TTC549 (cell line): ENCODE measurements at regions not wholly inside any gene's neighbourhood (a gene's known extent, or its start where the extent isn't known, plus 50 kb on each side); places are given as distances from the start of the nearest gene placed in this dataset.
"Not testable (repeated sequence)": the region's sequence is repeated elsewhere in the genome, so short reads cannot be mapped to it uniquely, and the experiment has no call there.

ENCODE experiments used
- FAIRE-seq: peaks from 2 replicates; lab custom pipeline; 2012; peaks lifted over from hg19 to GRCh38; lab: Jason Lieb, UNC

DNA sequence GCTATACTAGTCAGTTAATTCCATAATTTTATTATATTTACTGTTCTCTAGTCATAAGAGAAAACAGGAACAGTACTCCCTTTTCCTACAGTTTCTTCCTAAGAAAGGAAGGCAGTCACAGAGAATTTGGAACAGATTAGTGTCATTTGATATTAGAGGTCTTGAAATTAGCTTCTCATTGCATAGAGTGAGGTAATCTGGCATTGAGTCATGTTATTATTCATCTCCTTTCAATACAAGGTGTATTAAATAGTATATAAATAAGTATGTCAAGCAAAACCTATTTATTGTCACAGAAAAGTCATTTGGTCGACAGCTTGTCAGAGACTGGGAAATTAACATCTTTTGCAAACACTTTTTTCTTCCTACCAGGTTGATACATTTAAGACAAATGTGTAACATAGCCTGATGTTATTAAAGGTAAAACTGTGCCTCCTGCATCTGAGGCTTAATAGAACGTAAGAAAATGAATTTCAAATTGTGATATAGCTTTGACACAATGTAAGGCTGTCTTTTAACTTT lies 753.1 kb upstream of the FRG1 start:
- FAIRE-seq = no peak

DNA sequence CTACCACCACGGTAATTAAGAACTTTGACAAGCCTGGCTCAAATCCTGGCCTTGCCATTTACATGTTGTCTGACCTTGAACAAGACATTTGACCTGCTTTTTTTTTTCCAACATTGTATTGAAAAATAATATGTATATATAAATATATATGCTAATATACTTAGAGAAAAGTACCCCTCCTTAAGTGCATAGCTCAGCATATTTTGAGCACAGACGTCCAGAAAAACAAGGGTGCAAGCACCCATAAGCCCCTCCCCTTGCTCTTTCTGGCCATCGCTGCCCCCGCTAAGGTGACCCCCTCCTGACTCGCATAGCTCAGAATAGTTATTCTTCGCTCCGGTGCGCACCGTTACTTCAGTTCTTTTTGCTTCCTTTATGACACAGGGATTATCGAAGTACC lies 742.0 kb upstream of the FRG1 start:
- no peak for FAIRE-seq

DNA sequence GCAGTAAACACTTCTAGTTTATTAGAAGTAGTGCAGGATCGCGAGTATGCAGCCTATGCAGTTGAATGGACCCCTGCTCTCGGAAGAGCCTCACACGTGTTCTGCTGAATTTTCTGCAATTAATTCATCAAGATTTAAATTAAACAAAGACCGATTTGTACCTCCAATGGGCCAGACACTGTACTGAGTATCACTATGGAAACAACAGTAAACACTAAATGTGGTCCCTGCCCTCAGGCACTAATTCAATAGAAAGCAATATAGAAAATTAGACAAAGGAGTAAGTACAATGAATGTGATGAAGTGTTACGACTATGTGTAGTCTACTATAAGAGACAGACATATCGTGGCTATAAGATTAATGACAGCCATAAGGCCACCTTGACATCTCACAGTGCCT lies 740.3 kb upstream of the FRG1 start:
- no peak for FAIRE-seq

DNA sequence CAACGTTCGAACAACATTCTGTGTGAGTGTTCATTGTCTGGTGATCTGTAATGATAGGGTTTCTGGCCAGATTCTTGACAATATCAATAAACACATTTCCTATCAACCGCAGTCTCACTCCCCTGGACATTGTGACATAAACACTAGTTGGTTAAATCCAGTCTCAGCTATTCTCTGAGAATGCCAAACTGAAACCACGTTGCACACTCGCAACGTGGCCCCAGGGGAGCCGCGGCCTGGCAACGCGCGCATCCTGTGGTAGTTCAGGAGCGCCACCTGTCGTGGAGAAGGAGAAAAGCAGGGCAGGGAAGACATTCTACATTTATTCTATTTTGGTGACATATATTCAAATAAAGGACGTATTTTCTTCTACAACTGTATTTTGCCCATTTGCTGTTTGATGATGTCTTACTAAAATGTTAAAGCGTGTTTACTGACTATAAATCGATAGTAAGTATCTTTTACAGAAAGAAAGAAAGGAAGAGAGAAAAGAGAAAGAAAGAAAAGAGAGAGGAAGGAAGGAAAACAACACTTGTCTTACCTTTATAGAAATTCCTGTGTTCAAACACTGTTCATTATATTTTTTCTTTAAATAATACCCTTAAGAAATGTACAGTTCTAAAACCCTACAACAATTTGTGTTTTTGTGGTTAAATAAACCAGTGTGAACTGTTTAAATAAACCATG lies 738.3 kb upstream of the FRG1 start:
- no peak for FAIRE-seq

DNA sequence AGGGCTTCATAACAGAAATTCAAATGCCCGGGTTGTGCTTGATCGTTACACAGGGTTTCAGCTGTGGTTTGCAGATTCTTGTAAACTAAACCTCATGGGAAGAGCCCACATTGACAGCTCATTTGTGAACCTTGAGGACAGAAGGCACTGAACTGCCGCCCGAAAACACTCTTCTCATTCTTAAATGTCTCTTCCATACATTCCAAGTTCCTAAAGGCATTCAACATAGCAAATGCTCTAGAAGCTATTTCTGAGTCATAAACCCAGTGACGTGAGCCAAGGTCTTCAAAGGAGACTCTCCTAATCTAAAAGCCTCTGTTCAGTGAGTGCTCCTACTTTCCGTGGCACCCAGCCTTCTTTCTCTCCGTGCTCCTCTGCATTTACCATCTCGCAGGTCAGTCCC lies 737.8 kb upstream of the FRG1 start:
- no peak for FAIRE-seq

DNA sequence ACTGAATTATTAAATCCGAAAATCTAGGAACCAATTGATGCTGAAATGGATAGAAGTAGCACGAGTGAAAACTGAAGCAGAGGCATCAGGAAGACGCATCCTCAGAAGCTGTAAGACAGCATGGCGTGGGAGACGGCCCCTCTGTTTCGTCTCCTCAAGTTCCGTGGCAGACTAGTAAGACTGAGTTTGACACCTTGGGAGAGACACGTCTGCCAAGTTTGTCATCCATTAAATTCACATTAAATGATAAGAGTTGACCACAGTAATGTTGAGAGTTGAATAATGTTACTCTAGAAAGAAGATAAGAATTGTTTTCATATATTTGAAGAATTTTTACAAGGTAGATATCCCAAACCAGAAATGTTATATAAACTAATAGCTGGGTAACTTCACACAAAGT lies 736.1 kb upstream of the FRG1 start:
- no peak for FAIRE-seq

DNA sequence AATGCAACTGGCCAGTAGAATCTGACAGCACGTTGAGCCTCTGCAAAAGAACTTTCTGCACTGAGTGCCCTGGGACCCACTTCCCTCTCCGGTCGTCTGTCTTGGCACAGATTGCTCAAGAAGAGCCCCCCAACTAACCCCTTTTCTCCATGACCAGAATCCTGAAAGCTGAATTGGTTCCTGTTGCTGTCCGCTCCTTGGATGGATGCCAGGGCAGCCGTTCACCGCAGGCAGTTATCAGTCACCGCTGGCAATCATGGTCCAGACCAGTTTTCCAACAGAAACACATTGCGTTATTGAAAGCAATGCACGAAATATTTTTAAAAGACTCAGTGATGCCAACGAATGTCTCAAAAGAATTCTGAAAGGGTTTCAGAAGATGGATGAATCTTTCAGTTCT lies 733.7 kb upstream of the FRG1 start:
- no peak for FAIRE-seq

DNA sequence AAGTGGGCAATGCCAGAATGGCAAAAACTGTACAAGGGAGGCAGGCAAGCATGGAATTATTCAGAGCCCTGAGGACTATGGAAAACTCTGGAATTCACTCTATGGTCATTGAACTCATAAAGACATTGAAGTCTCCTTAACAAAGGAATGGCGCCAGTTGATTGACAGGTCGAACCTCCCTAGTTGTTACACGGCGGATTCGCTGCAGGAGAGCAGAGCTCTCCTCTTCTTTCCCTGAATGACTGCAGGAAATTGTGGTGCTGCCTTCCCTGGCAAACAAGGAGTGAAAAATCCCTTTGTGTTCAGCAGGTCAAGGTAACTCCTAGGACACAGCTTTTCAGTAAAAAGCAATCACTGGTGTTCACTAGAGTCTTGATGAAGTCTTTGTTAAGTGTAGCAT lies 732.8 kb upstream of the FRG1 start:
- FAIRE-seq = no peak

DNA sequence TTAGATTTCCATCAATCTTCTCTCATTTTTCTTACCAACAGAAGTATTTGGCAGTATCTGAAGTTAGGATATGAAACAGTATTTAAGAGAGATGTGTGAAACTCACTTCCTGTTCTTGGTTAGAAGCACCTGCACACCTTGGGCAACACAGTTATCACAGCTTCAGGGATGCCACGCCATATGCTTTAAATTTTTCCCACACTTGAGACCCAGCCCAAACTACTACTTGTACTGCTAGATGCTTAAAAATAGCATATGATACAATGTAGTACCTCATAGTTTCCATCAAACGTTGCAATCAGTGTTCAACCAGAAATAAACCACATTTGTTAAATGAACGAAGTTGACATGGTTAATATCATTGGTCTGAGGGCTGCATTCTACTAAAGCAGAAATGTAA lies 725.1 kb upstream of the FRG1 start:
- no peak for FAIRE-seq

DNA sequence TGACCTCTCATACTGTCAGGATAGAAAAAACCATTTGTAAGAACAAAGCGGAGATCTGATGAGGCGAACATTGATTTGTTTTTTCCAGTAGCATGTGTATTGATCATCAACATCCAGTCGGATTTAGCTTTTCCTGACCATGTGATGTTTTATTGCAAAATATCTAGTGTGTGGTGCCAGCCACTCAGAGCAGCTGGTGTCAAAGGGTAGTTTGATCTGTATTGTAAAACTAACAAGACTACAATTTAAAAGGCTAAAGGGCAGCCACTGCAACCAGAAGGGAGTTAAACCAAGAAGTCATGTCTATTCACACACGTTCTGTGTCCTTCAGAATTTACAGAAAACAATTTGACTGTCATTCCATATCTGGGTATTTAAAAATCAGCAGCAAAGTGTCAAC lies 719.0 kb upstream of the FRG1 start:
- no peak for FAIRE-seq

DNA sequence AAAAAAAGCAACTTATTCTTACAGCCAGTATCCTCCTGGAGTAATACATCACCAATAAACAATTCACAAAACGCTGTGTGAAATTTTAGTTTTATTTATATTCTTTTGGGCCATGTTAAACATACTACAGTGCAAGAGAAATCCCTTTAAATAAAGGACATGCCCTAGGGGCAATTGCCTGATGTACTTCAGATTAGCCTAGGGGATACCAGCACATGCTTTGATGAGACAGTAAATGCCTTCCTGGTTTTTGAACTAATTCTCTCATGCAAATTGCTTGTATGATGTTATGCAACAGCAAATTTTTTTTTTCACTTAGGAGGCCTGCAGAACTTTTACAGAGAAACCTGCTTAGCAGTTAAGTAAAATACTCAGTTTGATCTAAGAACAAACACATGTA lies 711.9 kb upstream of the FRG1 start:
- no peak for FAIRE-seq

DNA sequence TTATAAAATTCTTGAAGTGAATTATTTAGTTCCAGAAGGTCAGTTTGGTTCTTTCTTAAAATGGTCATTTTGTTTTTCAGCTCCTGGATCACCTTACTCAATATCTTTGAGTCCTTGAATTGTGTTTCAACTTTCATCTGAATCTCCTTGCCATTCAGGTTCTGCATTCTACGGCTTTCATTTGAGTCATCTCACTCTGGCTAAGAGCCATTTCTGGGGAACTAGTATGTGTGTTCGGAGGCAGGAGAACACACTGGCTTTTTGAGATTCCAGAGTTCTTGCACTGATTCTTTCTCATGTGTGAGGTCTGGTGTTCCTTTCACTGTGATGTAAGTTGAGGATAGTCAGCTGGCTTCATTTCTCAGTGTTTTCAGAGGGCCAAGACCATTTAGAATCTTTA lies 708.4 kb upstream of the FRG1 start:
- FAIRE-seq = no peak

DNA sequence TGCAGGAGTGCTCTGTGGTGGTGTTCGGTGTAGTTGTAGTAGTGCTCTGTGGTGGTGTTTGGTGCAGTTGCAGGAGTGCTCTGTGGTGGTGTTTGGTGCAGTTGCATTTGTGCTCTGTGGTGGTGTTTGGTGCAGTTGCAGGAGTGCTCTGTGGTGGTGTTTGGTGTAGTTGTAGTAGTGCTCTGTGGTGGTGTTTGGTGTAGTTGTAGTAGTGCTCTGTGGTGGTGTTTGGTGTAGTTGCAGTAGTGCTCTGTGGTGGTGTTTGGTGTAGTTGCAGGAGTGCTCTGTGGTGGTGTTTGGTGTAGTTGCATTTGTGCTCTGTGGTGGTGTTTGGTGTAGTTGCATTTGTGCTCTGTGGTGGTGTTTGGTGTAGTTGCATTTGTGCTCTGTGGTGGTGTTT lies 706.9 kb upstream of the FRG1 start:
- not testable (repeated sequence) for FAIRE-seq

DNA sequence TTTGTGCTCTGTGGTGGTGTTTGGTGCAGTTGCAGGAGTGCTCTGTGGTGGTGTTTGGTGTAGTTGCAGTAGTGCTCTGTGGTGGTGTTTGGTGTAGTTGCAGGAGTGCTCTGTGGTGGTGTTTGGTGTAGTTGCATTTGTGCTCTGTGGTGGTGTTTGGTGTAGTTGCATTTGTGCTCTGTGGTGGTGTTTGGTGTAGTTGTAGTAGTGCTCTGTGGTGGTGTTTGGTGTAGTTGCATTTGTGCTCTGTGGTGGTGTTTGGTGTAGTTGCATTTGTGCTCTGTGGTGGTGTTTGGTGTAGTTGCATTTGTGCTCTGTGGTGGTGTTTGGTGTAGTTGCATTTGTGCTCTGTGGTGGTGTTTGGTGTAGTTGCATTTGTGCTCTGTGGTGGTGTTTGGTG lies 705.7 kb upstream of the FRG1 start:
- FAIRE-seq = not testable (repeated sequence)

DNA sequence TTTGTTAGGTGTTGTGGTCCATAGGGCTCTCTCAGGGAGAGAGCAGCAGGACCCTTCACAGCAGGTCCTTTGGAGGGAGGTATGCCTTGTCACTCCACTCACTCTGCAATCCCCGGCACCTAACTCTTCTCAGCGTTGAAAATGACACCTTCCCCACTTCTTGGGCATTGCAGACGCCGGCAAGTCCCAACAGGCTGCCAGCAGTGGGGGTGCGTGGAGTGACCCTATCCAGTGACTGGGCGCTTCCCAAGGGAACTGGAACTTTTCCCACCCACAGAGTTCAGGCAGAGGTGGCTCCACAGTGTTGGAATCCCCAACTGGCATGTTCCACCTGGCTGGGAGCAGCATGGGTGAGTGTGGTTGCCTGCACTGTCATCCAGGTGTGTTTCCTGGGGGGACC lies 705.1 kb upstream of the FRG1 start:
- FAIRE-seq = no peak

DNA sequence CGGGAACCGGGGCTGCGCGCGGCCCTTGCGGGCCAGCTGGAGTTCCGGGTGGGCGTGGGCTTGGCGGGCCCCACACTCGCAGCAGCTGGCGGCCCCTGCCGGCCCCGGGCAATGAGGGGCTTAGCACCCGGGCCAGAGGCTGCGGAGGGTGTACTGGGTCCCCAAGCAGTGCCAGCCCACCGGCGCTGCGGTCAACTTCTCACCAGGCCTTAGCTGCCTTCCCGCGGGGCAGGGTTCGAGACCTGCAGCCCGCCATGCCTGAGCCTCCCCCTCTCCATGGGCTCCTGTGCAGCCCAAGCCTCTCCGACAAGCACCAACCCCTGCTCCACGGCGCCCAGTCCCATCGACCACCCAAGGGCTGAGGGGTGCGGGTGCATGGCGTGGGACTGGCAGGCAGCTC lies 704.4 kb upstream of the FRG1 start:
- FAIRE-seq = not testable (repeated sequence)

DNA sequence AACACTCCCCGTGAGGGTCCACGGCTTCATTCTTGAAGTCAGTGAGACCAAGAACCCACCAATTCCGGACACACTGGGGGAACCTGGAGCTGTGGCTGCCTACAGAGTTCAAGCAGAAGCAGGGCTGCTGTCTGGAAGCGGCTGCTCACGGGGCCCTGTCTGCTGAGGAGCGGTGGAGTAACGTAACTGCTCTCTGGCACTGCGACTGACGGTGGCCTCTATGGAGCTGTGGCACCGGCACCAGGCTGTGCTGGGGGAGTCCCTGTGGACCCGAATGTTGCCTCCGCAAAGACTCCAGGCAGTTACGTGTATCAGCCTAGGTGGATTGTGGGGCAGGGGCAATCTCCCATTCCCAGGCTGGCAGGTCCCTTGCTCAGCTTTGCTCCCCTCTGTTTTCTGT lies 703.3 kb upstream of the FRG1 start:
- FAIRE-seq = no peak

DNA sequence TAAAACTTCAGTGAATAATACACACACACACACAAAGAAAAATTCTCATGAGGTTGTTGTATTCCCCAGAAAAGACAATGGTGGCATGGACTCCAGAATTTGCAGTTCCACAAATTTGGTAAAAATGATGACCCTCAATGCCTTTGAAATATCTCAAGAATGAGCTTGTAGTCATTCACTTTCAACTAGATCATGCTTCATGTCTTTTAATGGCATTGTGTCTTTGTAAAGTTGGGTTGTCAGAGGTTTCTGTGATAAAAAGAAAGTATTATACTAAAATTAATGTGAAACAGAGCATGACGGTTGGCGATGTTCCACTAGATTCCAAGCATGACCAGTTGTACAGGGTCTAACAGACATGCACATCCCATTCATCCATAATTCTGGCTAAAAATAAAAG lies 685.0 kb upstream of the FRG1 start:
- FAIRE-seq = no peak

DNA sequence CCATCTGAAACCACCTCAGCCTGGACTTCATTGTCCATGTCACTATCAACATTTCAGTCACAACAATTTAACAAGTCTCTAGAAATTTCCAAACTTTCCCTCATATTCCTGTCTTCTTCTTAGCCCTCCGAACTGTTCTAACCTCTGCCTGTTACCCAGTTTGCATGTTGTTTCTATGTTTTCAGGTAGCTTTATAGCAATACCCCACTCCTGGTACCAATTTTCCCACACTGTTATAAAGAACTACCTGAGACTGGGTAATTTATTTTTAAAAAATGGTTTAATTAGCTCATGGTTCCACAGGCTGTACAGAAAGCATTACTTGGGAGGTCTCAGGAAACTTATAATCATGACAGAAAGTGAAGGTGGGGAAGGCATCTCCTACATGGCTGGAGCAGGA lies 679.2 kb upstream of the FRG1 start:
- FAIRE-seq = no peak

DNA sequence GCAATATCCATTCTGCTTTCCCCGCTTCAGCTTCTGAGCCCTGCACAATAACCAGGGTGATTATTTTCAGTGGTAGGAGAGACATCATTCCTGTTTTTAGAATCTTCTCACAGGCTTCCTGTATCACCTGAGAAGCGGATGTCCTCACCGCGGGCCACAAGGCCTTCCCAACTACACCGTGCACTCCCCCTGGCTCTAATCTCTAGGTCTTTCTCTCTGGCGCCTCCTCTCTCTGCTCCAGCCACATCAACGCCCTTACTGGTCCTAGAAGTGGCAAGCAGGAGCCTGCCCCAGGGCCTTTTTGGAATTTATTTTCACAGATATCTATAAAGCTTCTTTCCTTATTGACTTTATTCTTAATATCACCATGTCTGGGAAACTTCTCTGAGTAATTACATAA lies 675.2 kb upstream of the FRG1 start:
- no peak for FAIRE-seq

DNA sequence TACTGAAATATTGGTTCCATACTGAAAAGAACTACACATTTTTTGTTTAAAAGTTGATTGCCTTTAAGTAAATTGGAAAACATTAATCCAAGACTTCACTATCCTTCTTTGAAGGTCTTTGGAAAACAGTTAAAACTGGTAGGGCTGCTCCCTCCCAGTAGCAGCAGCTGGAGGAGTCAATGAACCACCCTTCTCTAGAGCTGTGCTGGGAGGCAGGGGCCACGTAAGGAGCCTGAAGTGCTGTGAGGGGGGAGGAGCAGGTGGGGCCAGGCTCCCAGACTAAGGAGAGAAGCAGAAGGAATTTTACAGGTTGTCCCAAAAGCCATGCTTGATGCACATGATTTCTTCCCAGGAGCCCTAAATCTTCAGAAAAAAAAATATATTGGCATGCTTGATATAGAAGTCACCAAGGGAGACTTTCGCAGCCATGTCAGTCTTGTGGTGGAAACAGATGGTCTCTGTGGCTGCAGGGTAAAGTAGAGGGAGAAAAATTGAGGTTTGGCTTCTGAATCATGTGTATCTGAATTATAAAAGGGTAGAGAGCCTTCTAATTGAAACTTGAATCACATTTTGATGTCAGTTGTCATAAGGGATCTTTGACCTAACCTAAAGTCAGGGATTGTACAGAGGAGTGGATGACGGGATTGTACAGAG lies 673.2 kb upstream of the FRG1 start:
- no peak for FAIRE-seq

DNA sequence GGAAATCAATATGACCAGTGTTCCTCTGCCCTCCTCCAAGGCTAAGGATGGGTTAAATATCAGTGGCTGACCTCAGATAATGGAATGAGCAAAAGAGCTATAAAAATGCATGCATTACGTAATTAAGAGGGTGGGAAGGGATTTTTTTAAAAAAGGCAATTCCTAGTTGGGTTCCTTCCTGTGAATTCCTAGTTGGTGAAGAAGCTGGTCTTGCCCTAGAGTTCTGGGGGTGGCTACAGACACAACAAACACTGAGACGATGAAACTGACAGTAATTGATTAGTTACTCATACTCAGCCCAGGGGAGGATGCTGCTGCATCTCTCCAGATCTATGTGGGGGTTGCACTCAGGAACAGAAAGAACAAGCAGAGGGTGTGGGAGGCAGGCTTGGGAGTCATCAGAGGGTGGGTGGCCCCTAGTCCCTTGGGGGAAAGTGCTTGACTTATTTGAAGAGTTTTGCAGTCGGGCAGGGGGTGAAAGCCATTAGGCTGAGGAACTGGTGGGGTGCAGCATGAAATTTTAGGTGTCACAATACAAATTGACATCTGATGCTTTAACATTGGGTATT lies 662.0 kb upstream of the FRG1 start:
- FAIRE-seq = no peak

DNA sequence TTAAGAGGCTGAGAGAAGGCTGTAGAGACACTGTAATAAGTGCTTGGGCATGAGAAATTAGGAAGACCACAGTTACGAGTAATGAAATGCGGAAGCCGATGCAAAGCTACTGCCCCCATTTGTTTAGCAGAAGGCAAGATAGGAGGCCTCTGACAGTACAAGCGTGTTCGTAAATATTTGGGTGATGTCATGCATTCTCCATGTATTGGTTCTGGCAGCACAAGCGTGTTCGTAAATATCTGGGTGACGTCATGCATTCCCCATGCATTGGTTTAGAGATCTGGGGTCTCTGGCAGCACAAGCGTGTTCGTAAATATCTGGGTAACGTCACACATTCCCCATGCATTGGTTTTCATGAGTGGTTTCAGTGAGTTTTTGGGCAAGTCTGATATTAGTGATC lies 661.5 kb upstream of the FRG1 start:
- no peak for FAIRE-seq

DNA sequence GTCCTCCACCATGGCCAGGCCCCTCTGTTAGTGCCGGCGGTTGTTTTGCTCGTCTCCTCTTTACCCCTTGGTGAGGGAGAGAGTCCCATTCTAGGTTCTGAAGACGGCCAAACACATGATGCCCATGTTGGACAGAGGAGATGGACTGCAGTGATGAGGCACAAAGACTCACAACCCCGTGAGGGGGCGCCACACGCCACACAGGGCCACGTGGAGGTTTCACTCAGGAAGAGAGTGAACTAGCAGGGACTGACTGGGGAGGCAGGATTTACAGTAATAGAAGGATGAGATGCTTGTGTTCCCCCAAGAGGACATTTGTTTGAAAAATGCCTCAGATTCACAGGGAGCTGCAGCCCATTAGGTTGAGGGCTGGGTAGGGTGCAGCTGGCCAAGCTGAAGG lies 655.3 kb upstream of the FRG1 start:
- no peak for FAIRE-seq
